ENCODE measurements at regions not wholly inside any gene's neighbourhood (a gene's known extent, or its start where the extent isn't known, plus 50 kb on each side); places are given as distances from the start of the nearest gene placed in this dataset.
"Not testable (repeated sequence)": the region's sequence is repeated elsewhere in the genome, so short reads cannot be mapped to it uniquely, and the experiment has no call there.

DNA sequence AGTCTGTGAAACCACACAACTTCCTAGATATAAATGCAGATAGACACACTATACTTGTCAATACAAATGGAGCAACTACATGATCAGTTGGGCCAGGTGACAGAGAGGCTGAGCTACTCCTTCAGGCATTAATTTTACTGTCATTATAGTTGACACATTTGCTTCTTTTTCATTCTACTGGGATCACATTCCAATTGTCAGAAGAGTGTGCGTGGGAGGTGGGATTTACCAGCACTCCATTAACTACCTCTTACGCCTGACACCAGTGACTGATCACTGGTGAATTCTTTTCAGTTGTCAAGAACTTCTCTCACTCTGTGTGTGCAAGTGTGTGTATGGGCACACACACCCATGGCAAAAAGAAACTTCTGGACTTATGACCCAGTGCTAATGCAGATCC is 94.2 kb upstream of the DIAPH2 start:
- Histone ChIP-seq H3K4me1 (ENCODE audit: insufficient read depth, low read length) (no peaks in the 10 kb centered on the region), H3K36me3 (ENCODE audit: insufficient read depth, low read length) (no peaks in the 10 kb centered on the region), H3K27ac (ENCODE audit: low read depth, low read length) (no peak overlapping the region), H3K4me3 (ENCODE audit: low read length) (no peak overlapping the region), H3K27me3 (ENCODE audit: insufficient read depth, low read length, poor library complexity, severe bottlenecking) (no peaks in the 10 kb centered on the region), H3K9me3 (ENCODE audit: low read length) (no peaks in the 10 kb centered on the region)
- DNase-seq = no peak
- H3K9me3 Mint-ChIP-seq = peaks cover 0 to 7% (median 0%) of the 10 kb centered on the region in 5 donors
- no peak overlapping the region for H3K4me3 Mint-ChIP-seq
- ChIA-PET POLR2A (no interaction called here), CTCF (no interaction called here)
- H3K27me3 Mint-ChIP-seq = no peaks in the 10 kb centered on the region
- no peak overlapping the region for H3K27ac Mint-ChIP-seq
- no peaks in the 10 kb centered on the region for H3K4me1 Mint-ChIP-seq
- H3K36me3 Mint-ChIP-seq = no peaks in the 10 kb centered on the region

- no peak overlapping the region for H3K4me3 Mint-ChIP-seq
- CTCF ChIA-PET = no interaction called here
- peaks cover 0 to 7% (median 0%) of the 10 kb centered on the region in 5 donors for H3K9me3 Mint-ChIP-seq
- no peak for DNase-seq
- Histone ChIP-seq H3K27me3 (ENCODE audit: insufficient read depth, low read length, poor library complexity, severe bottlenecking) (no peaks in the 10 kb centered on the region), H3K9me3 (ENCODE audit: low read length) (no peaks in the 10 kb centered on the region), H3K27ac (ENCODE audit: low read depth, low read length) (no peak overlapping the region), H3K36me3 (ENCODE audit: insufficient read depth, low read length) (no peaks in the 10 kb centered on the region), H3K4me3 (ENCODE audit: low read length) (no peak overlapping the region), H3K4me1 (ENCODE audit: insufficient read depth, low read length) (no peaks in the 10 kb centered on the region)
- no peaks in the 10 kb centered on the region for H3K36me3 Mint-ChIP-seq
- POLR2A ChIA-PET = no interaction called here
- no peaks in the 10 kb centered on the region for H3K27me3 Mint-ChIP-seq
- H3K27ac Mint-ChIP-seq = no peak overlapping the region
- H3K4me1 Mint-ChIP-seq = no peaks in the 10 kb centered on the region
Measured at GRCh38 chrX:96591421-96591820, 93.2 kb upstream of the DIAPH2 start.

DNA sequence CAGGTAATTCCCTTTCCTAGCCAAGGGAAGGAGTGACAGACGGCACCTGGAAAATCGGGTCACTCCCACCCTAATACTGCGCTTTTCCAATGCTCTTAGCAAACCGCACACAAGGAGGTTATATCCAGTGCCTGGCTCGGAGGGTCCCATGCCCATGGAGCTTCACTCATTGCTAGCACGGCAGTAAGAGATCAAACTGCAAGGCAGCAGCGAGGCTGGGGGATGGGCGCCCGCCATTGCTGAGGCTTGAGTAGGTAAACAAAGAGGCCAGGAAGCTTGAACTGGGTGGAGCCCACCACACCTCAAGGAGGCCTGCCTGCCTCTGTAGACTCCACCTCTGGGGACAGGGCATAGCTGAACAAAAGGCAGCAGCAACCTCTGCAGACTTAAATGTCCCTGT is 86.8 kb upstream of the DIAPH2 start:
- H3K9me3 ChIP-seq (ENCODE audit: low read length); H3K4me3 ChIP-seq (ENCODE audit: low read length); POLR2A ChIA-PET; H3K27ac Mint-ChIP-seq; DNase-seq; H3K36me3 ChIP-seq (ENCODE audit: insufficient read depth, low read length); H3K27ac ChIP-seq (ENCODE audit: low read depth, low read length); H3K9me3 Mint-ChIP-seq; H3K27me3 Mint-ChIP-seq; H3K36me3 Mint-ChIP-seq; H3K4me1 Mint-ChIP-seq; H3K4me1 ChIP-seq (ENCODE audit: insufficient read depth, low read length); H3K4me3 Mint-ChIP-seq; CTCF ChIA-PET; H3K27me3 ChIP-seq (ENCODE audit: insufficient read depth, low read length, poor library complexity, severe bottlenecking): not testable (repeated sequence)

- Mint-ChIP-seq H3K27me3 (peaks cover 0 to 9% of the 10 kb centered on the region in 2 donors), H3K27ac (no peak overlapping the region), H3K9me3 (no peaks in the 10 kb centered on the region), H3K4me3 (no peak overlapping the region), H3K36me3 (no peaks in the 10 kb centered on the region), H3K4me1 (no peaks in the 10 kb centered on the region)
- POLR2A ChIA-PET = no interaction called here
- no peak overlapping the region for H3K4me3 ChIP-seq (ENCODE audit: low read length)
- CTCF ChIA-PET = no interaction called here
- H3K27ac ChIP-seq (ENCODE audit: low read depth, low read length) = no peak overlapping the region
- no peaks in the 10 kb centered on the region for H3K9me3 ChIP-seq (ENCODE audit: low read length)
- no peak for DNase-seq
- H3K27me3 ChIP-seq (ENCODE audit: insufficient read depth, low read length, poor library complexity, severe bottlenecking) = no peaks in the 10 kb centered on the region
- H3K4me1 ChIP-seq (ENCODE audit: insufficient read depth, low read length) = no peaks in the 10 kb centered on the region
- H3K36me3 ChIP-seq (ENCODE audit: insufficient read depth, low read length) = no peaks in the 10 kb centered on the region
Measured at GRCh38 chrX:96611619-96612362, 72.9 kb upstream of the DIAPH2 start.

GRCh38 chrX:96615448-96615847 is 69.2 kb upstream of the DIAPH2 start:
- Mint-ChIP-seq H3K4me3 (no peak overlapping the region), H3K27me3 (peaks cover 0 to 2% of the 10 kb centered on the region in 2 donors), H3K27ac (no peak overlapping the region), H3K4me1 (no peaks in the 10 kb centered on the region), H3K9me3 (no peaks in the 10 kb centered on the region), H3K36me3 (no peaks in the 10 kb centered on the region)
- POLR2A ChIA-PET = no interaction called here
- H3K27ac ChIP-seq (ENCODE audit: low read depth, low read length) = no peak overlapping the region
- no peaks in the 10 kb centered on the region for H3K4me1 ChIP-seq (ENCODE audit: insufficient read depth, low read length)
- H3K27me3 ChIP-seq (ENCODE audit: insufficient read depth, low read length, poor library complexity, severe bottlenecking) = no peaks in the 10 kb centered on the region
- no peaks in the 10 kb centered on the region for H3K9me3 ChIP-seq (ENCODE audit: low read length)
- CTCF ChIA-PET = no interaction called here
- H3K4me3 ChIP-seq (ENCODE audit: low read length) = no peak overlapping the region
- no peak for DNase-seq
- no peaks in the 10 kb centered on the region for H3K36me3 ChIP-seq (ENCODE audit: insufficient read depth, low read length)

DNA sequence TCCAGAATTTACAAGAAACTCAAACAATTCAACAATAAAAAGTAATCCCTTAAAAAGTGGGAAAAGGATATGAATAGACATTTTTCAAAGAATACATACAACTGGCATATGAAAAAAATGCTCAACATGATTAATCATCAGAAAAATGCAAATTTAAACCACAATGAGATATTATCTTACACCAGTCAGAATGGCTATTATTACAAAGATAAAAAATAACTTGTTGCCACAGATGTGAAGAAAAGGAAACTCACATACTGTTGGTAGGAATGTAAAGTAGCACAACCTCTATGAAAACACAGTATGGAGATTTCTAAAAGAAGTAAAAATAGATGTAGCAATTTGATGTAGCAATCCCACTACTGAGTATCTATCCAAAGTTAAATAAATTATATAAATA is 65.1 kb upstream of the DIAPH2 start:
- no peaks in the 10 kb centered on the region for H3K27me3 ChIP-seq (ENCODE audit: insufficient read depth, low read length, poor library complexity, severe bottlenecking)
- no peaks in the 10 kb centered on the region for H3K36me3 ChIP-seq (ENCODE audit: insufficient read depth, low read length)
- POLR2A ChIA-PET = no interaction called here
- no peak overlapping the region for H3K27ac ChIP-seq (ENCODE audit: low read depth, low read length)
- CTCF ChIA-PET = no interaction called here
- H3K4me1 ChIP-seq (ENCODE audit: insufficient read depth, low read length) = no peaks in the 10 kb centered on the region
- no peak for DNase-seq
- Mint-ChIP-seq H3K4me3 (no peak overlapping the region), H3K27me3 (peaks cover 0 to 4% of the 10 kb centered on the region in 2 donors), H3K9me3 (no peaks in the 10 kb centered on the region), H3K27ac (no peak overlapping the region), H3K36me3 (no peaks in the 10 kb centered on the region), H3K4me1 (no peaks in the 10 kb centered on the region)
- H3K4me3 ChIP-seq (ENCODE audit: low read length) = no peak overlapping the region
- H3K9me3 ChIP-seq (ENCODE audit: low read length) = no peaks in the 10 kb centered on the region

DNA sequence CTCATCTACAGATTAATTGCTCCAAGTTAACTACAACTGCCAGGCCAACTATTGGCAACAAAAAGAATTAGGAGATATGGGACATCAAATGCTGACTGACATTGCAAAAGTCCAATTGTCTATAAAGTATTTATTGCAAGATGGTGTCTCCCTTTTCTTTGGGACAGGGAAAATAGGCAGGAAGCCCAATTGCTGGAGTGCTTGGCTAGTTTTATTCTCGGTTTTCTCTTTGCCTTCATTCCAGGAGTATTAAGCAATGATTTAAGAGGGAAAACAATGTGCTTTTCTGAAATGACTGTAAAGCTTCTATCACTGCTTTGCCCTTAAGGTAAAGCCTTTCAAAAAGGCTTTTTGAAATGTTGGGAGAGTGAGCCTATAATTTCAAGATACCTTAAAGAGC is 62.8 kb upstream of the DIAPH2 start:
- Histone ChIP-seq H3K9me3 (ENCODE audit: low read length) (no peaks in the 10 kb centered on the region), H3K27me3 (ENCODE audit: insufficient read depth, low read length, poor library complexity, severe bottlenecking) (no peaks in the 10 kb centered on the region), H3K4me1 (ENCODE audit: insufficient read depth, low read length) (no peaks in the 10 kb centered on the region), H3K27ac (ENCODE audit: low read depth, low read length) (no peak overlapping the region), H3K36me3 (ENCODE audit: insufficient read depth, low read length) (no peaks in the 10 kb centered on the region), H3K4me3 (ENCODE audit: low read length) (no peak overlapping the region)
- H3K27ac Mint-ChIP-seq = no peak overlapping the region
- ChIA-PET POLR2A (no interaction called here), CTCF (no interaction called here)
- no peak for DNase-seq
- no peaks in the 10 kb centered on the region for H3K9me3 Mint-ChIP-seq
- H3K36me3 Mint-ChIP-seq = no peaks in the 10 kb centered on the region
- peaks cover 0 to 4% of the 10 kb centered on the region in 2 donors for H3K27me3 Mint-ChIP-seq
- H3K4me1 Mint-ChIP-seq = no peaks in the 10 kb centered on the region
- H3K4me3 Mint-ChIP-seq = no peak overlapping the region

Measured in CD8-positive, alpha-beta memory T cell (primary cell).